WERI-Rb-1 (cell line): ENCODE measurements at regions not wholly inside any gene's neighbourhood (a gene's known extent, or its start where the extent isn't known, plus 50 kb on each side); places are given as distances from the start of the nearest gene placed in this dataset.

Experiments
- DNase-seq: peaks from one replicate; pipeline ENCODE4 v3.0.0-alpha.2; 2020
- H3K27ac ChIP-seq: fragments of 250-450 bp; sonication (Bioruptor Pico); 2 replicates; pipeline ENCODE4 v1.5.1; 2020; ENCODE audit warnings: mild to moderate bottlenecking, moderate library complexity
- H3K27me3 ChIP-seq: fragments of 250-450 bp; sonication (Bioruptor Pico); 2 replicates; pipeline ENCODE4 v1.5.1; 2021; ENCODE audit warnings: mild to moderate bottlenecking, low read depth, moderate library complexity; ENCODE audit not compliant: insufficient read depth, severe bottlenecking
- H3K36me3 ChIP-seq: fragments of 250-450 bp; sonication (Bioruptor Pico); 2 replicates; pipeline ENCODE4 v1.5.1; 2020; ENCODE audit warnings: mild to moderate bottlenecking, moderate library complexity
- H3K4me3 ChIP-seq: 2 replicates; pipeline ENCODE4 v1.5.1; 2011; ENCODE audit warnings: low read depth, mild to moderate bottlenecking, control low read depth, low read length
- H3K9me3 ChIP-seq: fragments of 250-450 bp; sonication (Bioruptor Pico); 2 replicates; pipeline ENCODE4 v1.5.1; 2021; ENCODE audit warnings: mild to moderate bottlenecking, moderate library complexity; ENCODE audit not compliant: severe bottlenecking
- TF ChIP-seq, protein P1 (sequence below): IDR thresholded peaks from 2 replicates; pipeline ENCODE4 v1.5.1; 2011; ENCODE audit warnings: low read depth, mild to moderate bottlenecking, control low read depth, inconsistent platforms, low read length

DNA sequence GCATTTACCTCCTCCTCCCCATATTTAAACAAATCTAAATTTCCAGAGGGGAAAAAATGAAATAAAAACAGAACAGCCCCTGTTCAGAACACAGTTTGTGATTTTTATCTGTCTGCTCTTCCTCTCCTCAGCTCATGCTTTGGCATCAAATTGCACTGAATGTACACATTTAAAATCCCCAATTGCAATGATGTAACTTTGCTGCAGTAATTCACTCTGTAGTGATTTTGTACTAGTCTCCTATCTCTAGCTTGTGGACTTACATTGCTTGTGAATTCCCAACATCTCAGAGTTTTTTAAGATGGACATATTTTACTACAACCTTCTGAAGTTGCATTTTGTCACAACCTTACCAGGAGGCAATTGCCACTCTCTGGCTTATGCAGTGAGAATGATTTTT is 81.6 kb upstream of the ROBO2 start:
- TF ChIP-seq, protein P1, sequence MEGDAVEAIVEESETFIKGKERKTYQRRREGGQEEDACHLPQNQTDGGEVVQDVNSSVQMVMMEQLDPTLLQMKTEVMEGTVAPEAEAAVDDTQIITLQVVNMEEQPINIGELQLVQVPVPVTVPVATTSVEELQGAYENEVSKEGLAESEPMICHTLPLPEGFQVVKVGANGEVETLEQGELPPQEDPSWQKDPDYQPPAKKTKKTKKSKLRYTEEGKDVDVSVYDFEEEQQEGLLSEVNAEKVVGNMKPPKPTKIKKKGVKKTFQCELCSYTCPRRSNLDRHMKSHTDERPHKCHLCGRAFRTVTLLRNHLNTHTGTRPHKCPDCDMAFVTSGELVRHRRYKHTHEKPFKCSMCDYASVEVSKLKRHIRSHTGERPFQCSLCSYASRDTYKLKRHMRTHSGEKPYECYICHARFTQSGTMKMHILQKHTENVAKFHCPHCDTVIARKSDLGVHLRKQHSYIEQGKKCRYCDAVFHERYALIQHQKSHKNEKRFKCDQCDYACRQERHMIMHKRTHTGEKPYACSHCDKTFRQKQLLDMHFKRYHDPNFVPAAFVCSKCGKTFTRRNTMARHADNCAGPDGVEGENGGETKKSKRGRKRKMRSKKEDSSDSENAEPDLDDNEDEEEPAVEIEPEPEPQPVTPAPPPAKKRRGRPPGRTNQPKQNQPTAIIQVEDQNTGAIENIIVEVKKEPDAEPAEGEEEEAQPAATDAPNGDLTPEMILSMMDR = no peak
- Histone ChIP-seq H3K4me3 (no peak overlapping the region), H3K27me3 (no peaks in the 10 kb centered on the region), H3K27ac (no peak overlapping the region), H3K9me3 (no peaks in the 10 kb centered on the region), H3K36me3 (no peaks in the 10 kb centered on the region)
- no peak for DNase-seq

DNA sequence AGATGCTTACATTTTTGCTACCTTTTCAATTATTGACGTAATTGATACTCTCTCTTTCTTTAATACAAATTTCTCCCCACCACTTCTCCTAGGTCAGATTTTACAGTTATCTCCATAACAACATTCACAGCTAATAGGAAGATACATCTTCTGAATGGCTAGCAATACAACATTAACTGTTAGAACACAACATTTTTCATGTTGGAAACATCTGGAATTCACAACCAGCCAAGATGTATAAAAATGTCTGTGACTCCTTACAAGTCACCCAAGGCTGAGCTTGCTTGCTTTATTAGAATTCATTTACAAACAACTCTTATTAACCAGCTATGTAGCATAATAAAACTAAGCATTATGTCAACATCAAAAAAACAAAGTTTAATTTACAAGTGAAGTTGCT is 81.0 kb upstream of the ROBO2 start:
- DNase-seq = no peak
- TF ChIP-seq, protein P1 = no peak
- H3K36me3 ChIP-seq = no peaks in the 10 kb centered on the region
- no peak overlapping the region for H3K4me3 ChIP-seq
- H3K9me3 ChIP-seq = no peaks in the 10 kb centered on the region
- no peak overlapping the region for H3K27ac ChIP-seq
- no peaks in the 10 kb centered on the region for H3K27me3 ChIP-seq

DNA sequence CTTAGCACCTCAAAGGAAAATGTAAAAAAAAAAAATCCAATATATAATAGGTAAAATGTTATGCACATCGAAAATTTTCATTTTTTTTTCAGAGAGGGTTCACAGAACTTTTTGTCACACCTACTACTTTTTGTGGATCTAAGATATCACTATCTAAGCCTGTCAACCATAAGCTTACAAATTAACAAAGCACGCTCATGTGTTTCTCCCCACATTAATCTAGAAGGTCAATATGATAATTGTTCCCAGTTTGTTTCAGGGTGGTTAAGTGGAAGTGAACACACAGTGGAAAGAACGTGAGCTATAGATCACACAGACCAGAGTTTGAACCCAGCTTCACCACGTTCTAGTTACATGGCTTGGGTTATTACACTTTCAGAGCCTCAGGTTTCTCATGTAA is 78.6 kb upstream of the ROBO2 start:
- Histone ChIP-seq H3K27me3 (no peaks in the 10 kb centered on the region), H3K4me3 (no peak overlapping the region), H3K27ac (no peak overlapping the region), H3K9me3 (no peaks in the 10 kb centered on the region), H3K36me3 (no peaks in the 10 kb centered on the region)
- no peak for DNase-seq
- TF ChIP-seq, protein P1 = no peak

DNA sequence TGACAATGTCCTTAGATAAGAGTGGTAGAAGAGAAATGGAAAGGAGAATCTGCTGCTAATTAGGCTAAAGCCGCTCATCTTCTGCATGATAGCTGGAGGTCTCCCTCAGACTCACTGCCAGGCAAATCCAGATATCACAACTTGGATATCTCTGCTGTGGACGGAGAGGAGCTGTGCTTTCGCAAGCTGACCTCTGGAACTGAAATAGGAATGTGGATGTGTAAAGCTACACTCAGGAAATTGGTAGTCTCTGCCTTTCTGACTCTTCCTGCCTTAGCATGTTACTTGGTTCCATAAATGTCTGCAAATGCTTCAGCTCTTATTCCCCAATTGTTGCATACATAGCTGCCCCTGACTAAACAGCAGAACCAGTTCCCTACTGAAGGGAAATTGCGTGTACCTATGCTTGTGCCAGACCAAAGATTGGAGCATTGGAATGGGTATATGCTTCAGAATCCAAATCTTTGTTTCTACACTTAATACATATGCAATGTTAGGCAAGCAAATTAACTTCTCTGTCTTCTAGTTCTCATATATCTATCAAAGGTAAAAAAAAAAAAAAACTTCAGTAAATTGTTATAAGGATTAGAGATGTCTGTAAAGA is 74.7 kb upstream of the ROBO2 start:
- Histone ChIP-seq H3K4me3 (no peak overlapping the region), H3K27ac (no peak overlapping the region)
- TF ChIP-seq, protein P1 = no peak

DNA sequence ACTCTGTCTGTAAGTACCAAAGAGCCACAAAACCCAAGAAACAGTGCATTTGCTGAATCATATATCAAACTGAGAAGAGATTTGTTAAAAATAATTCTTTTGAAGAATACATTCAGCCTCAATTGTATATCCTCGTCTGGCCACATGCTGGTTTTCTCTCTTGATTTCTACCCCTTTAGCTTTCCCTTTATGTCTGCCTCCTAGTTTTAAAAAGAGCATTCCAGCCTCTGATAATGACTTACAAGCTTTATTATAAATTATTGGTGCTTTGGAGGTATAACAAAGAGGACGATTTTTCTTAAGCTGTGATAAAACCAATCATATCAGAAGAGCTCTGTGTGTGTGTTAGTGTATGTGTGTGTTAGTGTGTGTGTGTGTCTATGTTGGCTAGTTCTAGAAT is 70.4 kb upstream of the ROBO2 start:
- TF ChIP-seq, protein P1 = no peak
- Histone ChIP-seq H3K27ac (no peak overlapping the region), H3K36me3 (no peaks in the 10 kb centered on the region), H3K9me3 (no peaks in the 10 kb centered on the region), H3K4me3 (no peak overlapping the region), H3K27me3 (no peaks in the 10 kb centered on the region)
- DNase-seq = no peak

More for the DNA sequence above, 74.7 kb upstream of the ROBO2 start:
- no peak for DNase-seq
- Histone ChIP-seq H3K36me3 (no peaks in the 10 kb centered on the region), H3K27me3 (no peaks in the 10 kb centered on the region), H3K9me3 (no peaks in the 10 kb centered on the region)

DNA sequence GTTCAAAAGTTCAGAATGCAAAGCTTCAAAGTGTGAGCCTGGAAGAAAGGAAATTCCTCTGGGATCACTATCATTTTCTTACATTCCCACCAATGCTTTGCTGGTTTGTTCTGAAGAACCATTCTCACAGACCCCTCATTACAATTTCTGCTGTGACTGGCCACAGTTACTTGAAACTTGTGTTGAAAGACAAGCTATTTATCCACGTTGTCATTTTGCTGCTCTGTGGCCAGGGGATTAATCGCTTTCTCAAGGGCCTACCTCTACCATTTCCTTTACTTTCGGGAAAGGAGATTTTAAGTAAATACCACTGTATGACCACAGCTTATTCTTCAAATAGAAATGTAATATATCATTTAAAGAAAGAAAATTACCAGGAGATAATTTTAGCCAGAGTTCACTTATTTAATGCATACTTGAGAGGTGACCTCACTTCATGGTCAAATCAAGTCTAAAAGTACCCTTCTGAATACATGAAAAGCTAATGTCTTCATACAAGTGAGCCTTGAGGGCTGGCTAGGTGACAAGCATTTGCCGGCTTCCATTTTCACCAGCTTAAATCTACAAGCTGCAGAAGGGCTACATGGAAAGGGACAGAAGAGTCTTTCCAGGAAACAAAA is 69.8 kb upstream of the ROBO2 start:
- no peak for DNase-seq
- Histone ChIP-seq H3K36me3 (no peaks in the 10 kb centered on the region), H3K27ac (no peak overlapping the region), H3K4me3 (no peak overlapping the region), H3K27me3 (no peaks in the 10 kb centered on the region), H3K9me3 (no peaks in the 10 kb centered on the region)
- TF ChIP-seq, protein P1 = no peak
